HS-5 (cell line): ENCODE measurements at regions not wholly inside any gene's neighbourhood (a gene's known extent, or its start where the extent isn't known, plus 50 kb on each side); places are given as distances from the start of the nearest gene placed in this dataset.

Experiments
- DNase-seq: peaks from one replicate; pipeline ENCODE4 v3.0.0-alpha.2; 2012; ENCODE audit warnings: low read depth

GRCh38 chr12:20196767-20197166, 171.6 kb upstream of the PDE3A start:
- no peak for DNase-seq

GRCh38 chr12:20197411-20197810, 170.9 kb upstream of the PDE3A start:
- DNase-seq, result no peak

GRCh38 chr12:20199780-20200179, 168.6 kb upstream of the PDE3A start:
- DNase-seq, result no peak

GRCh38 chr12:20201733-20202132, 166.6 kb upstream of the PDE3A start:
- no peak for DNase-seq

GRCh38 chr12:20205854-20206253, 162.5 kb upstream of the PDE3A start:
- no peak for DNase-seq

GRCh38 chr12:20206410-20206809, 161.9 kb upstream of the PDE3A start:
- no peak for DNase-seq

- no peak for DNase-seq
Observed at GRCh38 chr12:20210621-20211215, 157.6 kb upstream of the PDE3A start.

- no peak for DNase-seq
Observed at GRCh38 chr12:20211541-20211940, 156.8 kb upstream of the PDE3A start.

- no peak for DNase-seq
Observed at GRCh38 chr12:20211981-20212421, 156.3 kb upstream of the PDE3A start.

GRCh38 chr12:20212658-20213555, 155.4 kb upstream of the PDE3A start:
- DNase-seq, result peak; percentile 94

- DNase-seq, result no peak
Observed at GRCh38 chr12:20213723-20214625, 154.4 kb upstream of the PDE3A start.

GRCh38 chr12:20220339-20220738, 148.0 kb upstream of the PDE3A start:
- no peak for DNase-seq

- DNase-seq, result no peak
Observed at GRCh38 chr12:20232931-20233675, 135.2 kb upstream of the PDE3A start.

GRCh38 chr12:20234474-20234873, 133.9 kb upstream of the PDE3A start:
- DNase-seq, result no peak

GRCh38 chr12:20237091-20237490, 131.2 kb upstream of the PDE3A start:
- no peak for DNase-seq

GRCh38 chr12:20245491-20245890, 122.8 kb upstream of the PDE3A start:
- no peak for DNase-seq

GRCh38 chr12:20248646-20249045, 119.7 kb upstream of the PDE3A start:
- DNase-seq, result no peak

- DNase-seq, result no peak
Observed at GRCh38 chr12:20250761-20251160, 117.6 kb upstream of the PDE3A start.

GRCh38 chr12:20257311-20257710, 111.0 kb upstream of the PDE3A start:
- no peak for DNase-seq

- no peak for DNase-seq
Observed at GRCh38 chr12:20259786-20260185, 108.6 kb upstream of the PDE3A start.

GRCh38 chr12:20260851-20261250, 107.5 kb upstream of the PDE3A start:
- DNase-seq, result no peak

- DNase-seq, result no peak
Observed at GRCh38 chr12:20262119-20262518, 106.2 kb upstream of the PDE3A start.
